ENCODE measurements at regions not wholly inside any gene's neighbourhood (a gene's known extent, or its start where the extent isn't known, plus 50 kb on each side); places are given as distances from the start of the nearest gene placed in this dataset.
"Not testable (repeated sequence)": the region's sequence is repeated elsewhere in the genome, so short reads cannot be mapped to it uniquely, and the experiment has no call there.

DNA sequence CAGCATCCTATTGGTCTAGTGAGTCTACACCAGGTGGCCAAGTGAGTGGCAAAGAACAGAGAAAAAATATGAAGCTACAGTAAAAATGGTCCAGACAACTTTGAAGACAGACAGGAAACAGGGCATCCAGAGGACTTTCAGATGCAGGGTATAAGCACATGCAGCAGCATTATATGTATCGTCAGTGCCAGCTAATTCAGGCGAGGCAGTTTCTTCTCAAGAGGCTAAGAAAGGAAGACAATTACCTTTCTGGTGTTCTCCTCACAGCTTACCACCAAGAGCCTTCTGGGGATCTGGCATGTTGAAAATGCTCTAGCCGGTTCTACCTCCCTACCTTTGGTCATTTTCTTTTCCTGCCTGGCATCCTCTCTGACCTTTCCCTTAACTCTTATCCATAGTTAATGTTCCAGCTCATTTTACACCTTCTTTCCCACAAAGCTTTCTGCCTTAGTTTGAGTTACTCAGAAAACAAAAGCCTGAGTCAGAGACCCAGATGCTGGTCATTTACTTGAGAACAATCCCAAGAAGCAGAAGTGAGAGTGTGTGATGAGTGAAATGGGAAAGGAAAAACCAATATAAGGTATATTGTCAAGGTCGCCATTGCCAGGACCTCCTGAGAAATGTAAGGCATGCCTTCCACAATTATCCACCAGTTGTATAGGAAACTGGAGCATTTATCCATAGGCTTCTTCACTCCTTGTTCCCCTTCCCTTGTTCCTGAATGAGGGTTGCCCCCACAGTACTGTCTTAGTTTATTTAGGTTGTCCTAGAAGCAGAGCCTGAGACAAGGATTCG lies 444.1 kb downstream of the PLPP3 start:
- DNase-seq (ENCODE audit: low read depth in 3 of 3, low spot score in 2 of 3), result no peak

DNA sequence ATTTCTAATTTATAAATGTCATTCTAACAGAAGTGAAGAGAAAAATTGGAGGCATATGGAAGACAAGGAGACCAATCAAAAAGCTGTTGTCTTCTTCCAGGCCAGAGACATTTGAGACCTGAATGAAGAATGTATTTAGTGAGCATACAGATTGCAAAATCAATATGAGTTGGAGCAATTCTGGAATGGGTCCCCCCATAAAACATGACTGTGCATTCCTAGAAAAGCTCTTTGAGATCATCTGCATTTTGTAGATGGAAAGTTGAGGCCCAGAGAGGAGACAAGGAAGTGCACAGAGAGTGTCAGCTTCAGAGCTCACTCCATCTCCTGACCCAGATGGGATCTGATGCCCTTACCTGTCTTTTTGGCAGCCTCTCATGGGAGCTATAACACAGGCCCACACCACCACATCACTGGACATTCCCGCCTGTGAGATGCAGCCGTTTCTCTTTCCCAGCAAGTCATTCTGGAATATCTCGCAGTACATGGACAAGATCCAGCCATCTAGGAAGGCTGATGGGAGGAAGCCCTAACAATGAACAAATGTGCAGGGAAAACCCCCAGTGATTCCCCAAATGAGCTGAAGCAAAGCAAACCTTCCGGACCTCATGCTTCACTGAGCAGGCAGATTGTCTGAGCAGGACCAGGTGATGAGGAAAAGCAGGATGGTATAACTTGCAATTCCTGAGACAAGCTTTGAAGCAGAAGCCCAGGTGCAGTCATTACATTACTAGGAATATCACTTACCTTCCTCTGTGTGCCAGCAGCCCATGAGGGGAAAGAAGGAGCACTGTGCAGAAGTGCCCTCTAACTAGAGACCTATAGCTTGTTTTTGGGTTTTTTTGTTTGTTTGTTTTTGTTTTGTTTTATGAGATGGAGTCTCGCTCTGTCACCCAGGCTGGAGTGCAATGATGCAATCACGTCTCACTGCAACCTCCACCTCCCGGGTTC lies 445.6 kb downstream of the PLPP3 start:
- no peak for DNase-seq (ENCODE audit: low read depth in 3 of 3, low spot score in 2 of 3)

DNA sequence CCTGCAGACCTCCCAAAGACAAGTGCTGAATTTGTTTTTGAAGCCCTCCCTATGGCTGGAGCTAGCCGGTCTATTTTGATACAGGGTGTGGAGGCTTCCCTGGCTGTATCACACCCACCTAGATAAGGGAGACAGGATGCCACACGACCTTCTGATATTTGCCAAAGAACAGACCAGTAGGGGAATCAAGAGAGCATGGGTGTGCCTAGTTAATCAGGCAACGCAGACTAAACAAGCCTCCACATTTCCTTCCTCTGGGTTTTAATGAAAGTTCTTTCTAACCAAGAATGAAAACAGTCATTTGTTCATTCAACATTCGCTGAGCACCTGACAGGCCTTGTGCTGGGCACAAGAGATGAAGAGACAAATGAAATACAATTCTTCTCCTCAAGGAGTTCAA lies 446.8 kb downstream of the PLPP3 start:
- no peak for DNase-seq (ENCODE audit: low read depth in 3 of 3, low spot score in 2 of 3)

DNA sequence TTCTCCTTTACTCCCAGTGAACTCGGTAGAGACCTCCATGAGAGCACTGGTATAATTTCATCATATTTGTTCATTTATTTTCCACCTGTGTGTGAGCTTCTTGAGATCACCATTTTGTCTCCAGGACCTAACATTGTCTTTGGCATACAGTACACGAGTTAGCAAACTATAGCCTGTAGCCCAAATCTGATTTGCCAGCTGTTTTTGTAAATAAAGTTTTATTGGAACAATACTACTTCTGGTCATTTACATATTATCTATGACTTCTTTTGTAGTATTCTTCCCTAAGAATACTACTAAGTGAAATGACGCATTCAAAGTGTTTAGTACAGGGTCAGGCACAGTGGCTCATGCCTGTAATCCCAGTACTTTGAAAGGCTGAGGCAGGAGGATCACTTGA lies 449.5 kb downstream of the PLPP3 start:
- DNase-seq (ENCODE audit: low read depth in 3 of 3, low spot score in 2 of 3), result no peak

DNA sequence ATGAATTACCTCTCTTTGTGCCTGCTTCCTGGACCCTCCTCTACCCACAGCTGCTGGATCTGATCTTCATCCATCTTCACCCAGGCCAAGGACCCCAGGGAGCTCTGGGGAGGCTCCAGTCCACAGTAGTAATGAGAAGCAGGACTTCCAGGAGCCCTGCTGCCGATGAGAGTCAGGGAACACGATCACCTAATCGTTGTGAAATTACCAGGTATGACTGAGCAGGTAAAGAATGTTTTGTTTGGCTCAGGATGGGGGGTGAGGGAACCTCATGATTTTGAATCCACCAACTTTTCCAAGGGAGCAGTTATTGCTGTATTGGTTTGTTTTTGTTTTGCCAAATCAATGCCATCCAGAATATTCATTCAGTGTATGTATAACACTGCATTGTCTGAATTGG lies 454.0 kb downstream of the PLPP3 start:
- no peak for DNase-seq (ENCODE audit: low read depth in 3 of 3, low spot score in 2 of 3)

DNA sequence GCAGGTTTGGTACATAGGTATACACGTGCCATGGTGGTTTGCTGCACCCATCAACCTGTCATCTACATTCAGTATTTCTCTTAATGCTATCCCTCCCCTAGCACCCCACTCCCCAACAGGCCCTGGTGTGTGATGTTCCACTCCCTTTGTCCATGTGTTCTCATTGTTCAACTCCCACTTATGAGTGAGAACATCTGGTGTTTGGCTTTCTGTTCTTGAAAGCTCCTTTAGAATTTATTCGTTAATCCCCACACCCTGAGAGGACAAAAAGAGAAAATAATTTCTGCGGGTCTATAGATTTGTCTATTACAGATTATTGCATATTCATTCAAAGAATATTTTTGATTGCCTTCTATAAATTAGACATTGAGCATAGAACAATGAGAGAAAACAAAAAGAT lies 455.5 kb downstream of the PLPP3 start:
- DNase-seq (ENCODE audit: low read depth in 3 of 3, low spot score in 2 of 3), result no peak

DNA sequence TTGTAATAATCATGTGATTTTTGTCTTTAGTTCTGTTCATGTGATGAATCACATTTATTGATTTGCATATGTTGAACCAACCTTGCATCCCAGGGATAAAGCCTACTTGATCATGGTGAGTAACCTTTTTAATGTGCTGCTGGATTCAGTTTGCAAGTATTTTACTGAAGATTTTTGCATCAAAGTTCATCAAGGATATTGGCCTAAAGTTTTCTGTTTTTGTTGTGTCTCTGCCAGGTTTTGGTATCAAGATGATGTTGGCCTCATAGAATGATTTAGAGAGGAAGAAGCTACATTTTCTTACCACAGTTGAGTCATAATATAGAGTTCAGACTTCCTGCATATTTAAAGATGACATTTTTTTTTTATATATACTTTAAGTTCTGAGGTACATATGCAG lies 455.9 kb downstream of the PLPP3 start:
- no peak for DNase-seq (ENCODE audit: low read depth in 3 of 3, low spot score in 2 of 3)

DNA sequence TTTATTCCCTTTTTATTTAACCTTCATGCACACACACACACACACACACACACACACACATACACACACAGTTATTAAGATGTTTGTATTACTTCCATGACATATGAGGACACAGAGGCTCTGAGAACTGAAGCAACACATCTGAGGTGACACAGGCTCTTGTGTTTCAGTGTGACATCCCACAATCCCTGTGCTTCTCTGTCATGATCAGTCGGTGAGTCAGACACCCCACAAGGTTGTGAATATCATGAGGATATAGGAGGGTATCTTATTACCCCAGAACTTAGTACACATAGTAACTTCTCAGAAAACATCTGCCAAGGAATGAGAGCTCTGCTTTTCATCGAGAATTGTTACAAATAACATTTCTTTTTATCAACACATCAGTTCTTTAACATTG lies 459.3 kb downstream of the PLPP3 start:
- DNase-seq (ENCODE audit: low read depth in 3 of 3, low spot score in 2 of 3), result no peak

DNA sequence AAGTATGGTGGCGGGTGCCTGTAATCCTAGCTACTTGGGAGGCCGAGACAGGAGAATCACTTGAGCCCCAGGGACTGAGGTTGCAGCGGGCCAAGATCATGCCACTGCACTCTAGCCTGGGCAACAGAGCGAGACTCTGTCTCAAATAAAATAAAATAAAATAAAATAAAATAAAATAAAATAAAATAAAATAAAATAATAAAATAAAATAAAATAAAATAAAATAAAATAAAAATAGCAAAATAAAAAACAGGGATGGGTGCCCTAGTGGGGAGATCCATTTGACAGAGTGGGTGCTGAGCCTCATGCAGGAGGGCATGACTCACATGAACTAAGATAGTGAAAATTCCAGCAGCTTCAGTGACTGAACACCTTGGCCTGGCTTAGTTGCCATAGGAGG lies 460.7 kb downstream of the PLPP3 start:
- not testable (repeated sequence) for DNase-seq (ENCODE audit: low read depth in 3 of 3, low spot score in 2 of 3)

DNA sequence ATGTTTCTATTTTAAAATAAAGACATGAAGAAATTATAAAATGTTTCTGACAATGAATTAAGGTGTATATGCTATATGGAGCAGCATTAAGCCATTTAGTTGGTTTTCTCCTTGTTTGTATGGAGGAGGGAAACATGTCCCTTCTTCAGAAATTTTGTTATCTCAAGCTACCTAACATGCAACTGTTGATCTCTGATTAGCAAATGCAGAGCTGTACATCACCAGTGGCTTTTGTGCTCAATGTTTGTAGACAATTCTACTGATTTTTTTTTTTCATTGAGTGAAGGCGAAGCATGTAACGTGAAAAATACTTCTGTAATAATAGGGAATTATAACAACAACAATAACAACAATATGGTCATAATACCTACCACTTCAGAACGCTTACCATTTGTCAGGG lies 463.7 kb downstream of the PLPP3 start:
- DNase-seq (ENCODE audit: low read depth in 3 of 3, low spot score in 2 of 3), result no peak

DNA sequence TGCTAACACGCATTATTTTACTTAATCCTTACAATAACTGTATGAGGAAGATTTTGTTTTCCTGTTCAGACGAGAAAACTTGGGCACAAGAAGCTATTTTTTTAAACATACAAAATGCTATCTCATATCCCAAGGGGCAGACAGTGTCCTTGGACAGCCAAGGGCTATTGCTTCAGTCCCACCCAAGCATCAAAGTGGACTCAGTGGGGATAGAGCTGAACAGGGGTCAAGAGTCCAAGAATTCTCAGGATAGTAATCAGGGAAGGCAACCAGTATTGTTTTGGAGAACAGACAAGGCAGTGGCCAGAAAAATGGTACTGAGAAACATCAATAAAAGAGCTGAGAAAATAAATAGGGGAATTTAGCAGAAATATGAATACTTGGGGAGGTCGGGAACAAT lies 465.7 kb downstream of the PLPP3 start:
- DNase-seq (ENCODE audit: low read depth in 3 of 3, low spot score in 2 of 3), result no peak

DNA sequence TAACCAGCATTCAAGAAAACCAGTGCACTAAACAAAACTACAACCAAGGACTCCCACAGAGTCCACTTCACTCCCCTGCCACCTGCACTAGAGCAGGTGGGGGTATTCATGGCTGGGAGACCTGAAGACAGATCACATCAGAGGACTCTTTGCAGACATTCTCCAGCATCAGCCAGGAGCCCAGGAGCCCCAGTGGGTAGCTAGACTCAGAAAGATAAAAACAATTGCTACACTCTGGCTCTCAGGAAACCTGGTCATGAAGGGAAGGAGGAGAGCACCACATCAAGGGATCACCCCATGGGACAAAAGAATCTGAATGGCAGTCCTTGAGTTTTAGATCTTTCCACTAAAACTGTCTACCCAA lies 472.1 kb downstream of the PLPP3 start:
- no peak for DNase-seq (ENCODE audit: low read depth in 3 of 3, low spot score in 2 of 3)

DNA sequence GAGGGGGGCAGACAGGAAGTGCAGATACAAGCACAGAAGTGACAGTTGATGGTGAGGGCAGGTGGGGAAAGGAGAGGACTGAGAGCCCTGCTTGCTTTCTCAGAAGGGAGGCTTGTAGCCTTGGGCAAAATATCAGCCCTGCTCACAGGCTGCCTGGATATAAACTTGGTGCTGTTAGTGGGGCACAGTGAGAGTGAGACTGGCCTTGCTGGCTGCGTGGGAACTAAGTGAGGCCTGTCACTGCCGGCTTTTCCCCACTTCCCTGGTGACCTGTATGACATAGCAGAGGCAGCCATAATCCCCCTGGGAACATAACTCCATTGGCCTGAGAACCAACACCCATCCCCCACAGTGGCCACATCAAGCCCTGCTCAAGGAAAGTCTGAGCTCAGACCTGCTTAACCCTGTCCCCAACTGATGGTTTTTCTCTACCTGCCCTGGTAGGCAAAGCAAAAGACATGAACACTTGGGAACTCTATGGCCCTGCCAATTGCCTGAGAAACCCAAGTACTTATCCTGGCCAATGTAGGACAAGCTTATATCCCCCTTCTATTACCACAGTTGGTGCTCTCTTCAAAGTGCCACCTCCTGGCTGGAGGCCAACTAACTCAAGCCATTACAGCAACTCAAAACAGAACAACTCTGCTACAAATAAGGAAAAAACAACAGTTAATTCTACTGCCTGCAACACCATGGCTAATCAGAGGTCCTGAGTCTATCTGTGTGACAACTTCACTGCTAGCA lies 472.7 kb downstream of the PLPP3 start:
- DNase-seq (ENCODE audit: low read depth in 3 of 3, low spot score in 2 of 3), result no peak

DNA sequence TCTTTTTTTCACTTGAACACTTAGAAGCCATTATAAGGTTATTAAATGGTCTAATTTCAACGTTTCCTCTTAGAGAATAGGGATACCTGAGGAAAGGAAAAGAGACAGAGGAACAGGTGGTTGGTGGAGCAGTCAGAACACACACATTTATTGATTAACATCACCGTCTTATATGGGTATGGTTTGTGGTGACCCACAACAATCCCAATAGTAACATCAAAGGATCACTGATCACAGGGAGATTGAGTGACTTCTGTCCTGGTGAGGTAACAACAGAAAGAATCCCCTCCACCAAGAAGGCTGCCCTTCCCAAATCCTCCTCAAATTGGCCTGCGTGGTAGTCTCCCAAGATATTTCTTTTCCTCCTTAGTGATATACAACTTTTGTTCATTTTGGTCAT lies 474.0 kb downstream of the PLPP3 start:
- no peak for DNase-seq (ENCODE audit: low read depth in 3 of 3, low spot score in 2 of 3)

DNA sequence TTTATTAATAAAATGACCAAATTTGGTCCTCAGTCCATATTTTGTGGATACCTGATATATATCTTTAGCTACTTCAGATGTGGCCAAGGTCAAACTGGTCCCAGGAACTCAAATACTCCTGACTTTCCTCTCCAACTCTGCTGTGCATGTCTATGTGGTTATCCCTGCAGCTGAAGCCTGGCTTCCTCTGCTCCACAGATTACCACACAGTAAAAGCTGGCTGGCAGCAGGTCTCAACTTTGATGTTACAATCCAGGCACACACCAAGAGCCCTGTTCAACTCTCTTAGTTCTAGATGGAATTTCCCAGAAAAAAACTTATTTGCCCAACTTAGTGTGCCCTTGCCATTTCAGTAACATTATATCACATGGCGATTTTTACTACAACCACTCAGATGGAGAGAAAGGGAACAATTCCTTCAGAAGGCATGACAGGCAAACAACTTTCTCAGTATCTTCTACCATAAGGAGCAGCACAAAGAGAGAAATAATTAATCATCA lies 479.5 kb downstream of the PLPP3 start:
- no peak for DNase-seq (ENCODE audit: low read depth in 3 of 3, low spot score in 2 of 3)

DNA sequence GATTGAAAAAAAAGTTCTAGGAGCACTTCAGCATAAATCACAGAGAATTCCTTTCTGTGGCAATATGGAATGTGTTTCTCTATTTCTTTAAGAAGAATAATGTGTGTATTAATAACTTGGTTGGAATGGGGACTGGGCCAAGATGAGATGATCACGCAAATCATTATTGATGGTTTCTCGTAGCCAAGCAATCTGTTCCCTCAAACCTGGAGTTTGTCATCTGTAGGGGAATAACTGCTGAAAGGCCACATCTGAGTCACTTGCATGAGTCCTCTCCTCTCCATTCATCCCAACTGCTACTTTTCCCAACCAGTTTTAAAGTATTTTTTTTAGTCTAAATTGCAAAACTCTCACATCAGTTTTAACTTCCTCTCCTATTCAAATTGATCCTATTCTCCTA lies 480.4 kb downstream of the PLPP3 start:
- DNase-seq (ENCODE audit: low read depth in 3 of 3, low spot score in 2 of 3), result no peak

DNA sequence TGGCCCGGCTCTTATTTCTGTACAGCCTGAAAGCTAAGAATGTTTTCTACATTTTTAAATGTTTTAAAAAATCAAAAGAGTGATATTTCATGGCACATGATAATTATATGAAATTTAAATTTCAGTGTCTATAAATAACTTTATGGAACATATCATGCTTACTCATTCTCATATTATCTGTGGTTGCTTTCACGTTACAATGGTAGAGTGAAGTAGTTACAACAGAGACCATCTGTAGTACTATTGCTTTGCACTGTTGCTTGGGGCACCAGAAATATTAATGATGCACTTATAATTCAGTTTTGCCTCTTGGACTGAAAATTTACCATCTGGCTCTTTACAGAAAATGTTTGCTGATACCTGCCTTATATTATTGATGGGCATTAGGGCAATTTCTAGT lies 481.6 kb downstream of the PLPP3 start:
- no peak for DNase-seq (ENCODE audit: low read depth in 3 of 3, low spot score in 2 of 3)

DNA sequence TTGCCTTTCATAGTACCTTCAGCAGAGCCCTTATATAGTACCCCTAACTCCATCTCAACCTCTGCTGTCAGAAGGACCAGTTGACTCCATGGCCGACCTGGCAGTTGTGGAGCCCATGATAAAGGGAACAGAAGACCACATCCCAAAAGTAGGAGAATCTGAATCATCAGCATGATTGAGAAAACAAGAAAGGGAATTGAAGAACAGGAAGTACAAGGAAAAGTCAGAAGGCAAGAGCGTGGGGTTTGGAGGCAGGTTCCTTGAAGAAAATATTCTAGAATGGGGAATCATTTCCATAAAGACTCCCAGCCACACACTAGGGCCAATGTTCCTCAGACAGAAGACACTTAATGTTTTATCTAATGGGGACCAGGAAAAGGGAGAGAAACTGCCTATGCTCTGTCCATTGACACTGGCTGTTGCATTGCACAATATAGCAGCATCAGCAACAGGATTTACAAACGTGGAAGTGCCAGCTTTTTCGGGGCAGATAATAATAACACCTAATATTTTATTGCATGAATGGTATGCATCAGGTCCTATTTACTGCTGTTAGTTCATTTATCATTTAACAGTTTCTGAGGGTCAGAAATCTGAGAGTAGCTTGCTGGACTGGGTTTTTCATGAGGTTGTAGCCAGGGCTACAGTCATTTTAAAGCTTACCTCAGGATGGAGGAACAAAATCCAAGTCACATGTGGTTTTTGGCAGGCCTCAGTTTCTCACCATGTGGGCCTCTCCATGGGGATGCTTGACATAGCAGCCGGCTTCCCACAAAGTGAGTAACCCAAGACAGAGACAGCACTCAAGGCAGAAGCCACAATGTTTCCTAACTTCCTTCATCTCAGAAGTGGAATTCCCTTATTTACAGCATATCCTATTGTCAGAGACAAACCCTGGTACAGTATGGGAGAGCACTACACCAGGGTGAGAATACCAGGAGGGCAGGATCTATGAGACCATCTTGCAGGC lies 483.4 kb downstream of the PLPP3 start:
- no peak for DNase-seq (ENCODE audit: low read depth in 3 of 3, low spot score in 2 of 3)

DNA sequence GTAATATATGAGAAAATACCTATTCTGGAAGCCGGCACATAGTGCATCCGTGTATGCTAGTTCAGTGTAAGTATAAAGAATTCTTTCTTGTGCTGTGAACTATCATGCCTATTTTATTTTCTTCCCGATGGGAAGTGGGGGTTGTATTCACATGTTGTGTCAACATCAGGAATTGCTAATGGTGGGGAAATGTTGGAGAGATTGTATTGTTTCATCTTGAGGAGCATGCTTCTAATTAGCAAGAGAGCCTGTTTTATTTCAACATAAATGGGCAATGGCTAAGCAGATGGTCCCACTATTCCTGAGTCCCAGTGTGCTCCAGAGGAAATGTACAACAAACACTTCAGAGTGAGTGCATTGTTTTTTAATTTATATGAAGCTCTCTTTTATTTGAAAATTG lies 485.2 kb downstream of the PLPP3 start:
- DNase-seq (ENCODE audit: low read depth in 3 of 3, low spot score in 2 of 3), result no peak

Data from right renal cortex interstitium (tissue), 3 donors.